H1 (cell line): ENCODE measurements at regions not wholly inside any gene's neighbourhood (a gene's known extent, or its start where the extent isn't known, plus 50 kb on each side); places are given as distances from the start of the nearest gene placed in this dataset.

Experiments used
- CTCF ChIA-PET: fragments of 300-600 bp; sonication (Branson Sonifier 250); formaldehyde crosslinking; loops from one replicate; lab custom pipeline; 2021; ENCODE audit not compliant: partially characterized antibody; lab: Charles Lee
- POLR2A ChIA-PET: fragments of 300-600 bp; sonication (Branson Sonifier 250); formaldehyde crosslinking; loops from one replicate; lab custom pipeline; 2021; ENCODE audit warnings: inconsistent platforms; ENCODE audit not compliant: partially characterized antibody; lab: Charles Lee
- DNase-seq, 2 experiments: peaks; one replicate each; pipeline versions ENCODE4 v3.0.0 to v3.0.0-alpha.2; 2010 to 2022; ENCODE audit warnings: low spot score in 2 of 2, low read depth in 1 of 2, mixed read lengths in 1 of 2
- FAIRE-seq: peaks from 2 replicates; lab custom pipeline; 2011; peaks lifted over from hg19 to GRCh38; lab: Jason Lieb, UNC
- H2AFZ ChIP-seq: 2 replicates; pipeline ENCODE4 v1.8.1; 2012; ENCODE audit warnings: low read length, inconsistent platforms
- H2AK5ac ChIP-seq: 2 replicates; pipeline ENCODE4 v1.6.1; 2013; ENCODE audit warnings: low read depth, low read length
- H2BK120ac ChIP-seq: replicated peaks from 2 replicates; pipeline ENCODE3; 2013; ENCODE audit warnings: low read depth, low read length, inconsistent platforms
- H2BK12ac ChIP-seq: 2 replicates; pipeline ENCODE4 v1.6.1; 2013; ENCODE audit warnings: low read depth, low read length
- H2BK15ac ChIP-seq: 2 replicates; pipeline ENCODE4 v1.6.1; 2013; ENCODE audit warnings: low read length
- H2BK20ac ChIP-seq: 2 replicates; pipeline ENCODE4 v1.6.1; 2013; ENCODE audit warnings: low read length
- H2BK5ac ChIP-seq: 2 replicates; pipeline ENCODE4 v1.6.1; 2013; ENCODE audit warnings: low read depth, low read length
- H3K14ac ChIP-seq: 2 replicates; pipeline ENCODE4 v1.6.1; 2013; ENCODE audit warnings: inconsistent platforms; ENCODE audit not compliant: insufficient read length
- H3K18ac ChIP-seq: 2 replicates; pipeline ENCODE4 v1.6.1; 2013; ENCODE audit warnings: low read length; ENCODE audit errors: extremely low read depth
- H3K23ac ChIP-seq: 2 replicates; pipeline ENCODE4 v1.6.1; 2013; ENCODE audit warnings: inconsistent platforms; ENCODE audit not compliant: insufficient read length
- H3K23me2 ChIP-seq: 2 replicates; pipeline ENCODE4 v1.6.1; 2013; ENCODE audit warnings: low read depth, low read length
- H3K27ac ChIP-seq: 2 replicates; pipeline ENCODE4 v1.6.1; 2011; ENCODE audit warnings: low read depth, low read length, inconsistent platforms
- H3K27me3 ChIP-seq, 4 experiments: replicated peaks in 1 of 4; 1 replicate in 1 of 4; 2 replicates in 3 of 4; pipeline versions ENCODE4 v1.6.1 to v1.8.1; 2011 to 2013; ENCODE audit warnings: low read length in 3 of 4, mild to moderate bottlenecking in 3 of 4, inconsistent platforms in 2 of 4, mixed read lengths in 2 of 4, moderate library complexity in 1 of 4; ENCODE audit not compliant: control insufficient read depth in 3 of 4, insufficient read depth in 3 of 4; ENCODE audit errors: extremely low read depth in 1 of 4
- H3K36me3 ChIP-seq, 4 experiments: 2 replicates each; pipeline versions ENCODE4 v1.6.1 to v1.8.1; 2011 to 2013; ENCODE audit warnings: mild to moderate bottlenecking in 4 of 4, low read length in 3 of 4, moderate library complexity in 2 of 4, control low read depth in 1 of 4, inconsistent platforms in 1 of 4; ENCODE audit not compliant: insufficient read depth in 4 of 4, control insufficient read depth in 2 of 4
- H3K4ac ChIP-seq: replicated peaks from 2 replicates; pipeline ENCODE3; 2013; ENCODE audit warnings: low read length, low read depth, mixed read lengths, inconsistent platforms; ENCODE audit not compliant: insufficient read length
- H3K4me1 ChIP-seq, 4 experiments: replicated peaks in 1 of 4; 1 replicate in 1 of 4; 2 replicates in 3 of 4; pipeline versions ENCODE4 v1.6.1 to v1.8.1; 2011 to 2013; ENCODE audit warnings: low read length in 3 of 4, inconsistent platforms in 2 of 4, mixed read lengths in 1 of 4; ENCODE audit not compliant: insufficient read depth in 4 of 4, control insufficient read depth in 3 of 4
- H3K4me2 ChIP-seq, 2 experiments: 2 replicates each; pipeline versions ENCODE4 v1.6.1 to v1.8.1; 2011 to 2013; ENCODE audit warnings: low read depth in 2 of 2, low read length in 2 of 2, control low read depth in 1 of 2, inconsistent platforms in 1 of 2, mild to moderate bottlenecking in 1 of 2; ENCODE audit not compliant: insufficient read depth in 1 of 2
- H3K4me3 ChIP-seq, 4 experiments: fragments of 200-600, 300-600 bp in 1 of 4; sonication (generic), shearing (Covaris generic), sonication (Bioruptor Twin) in 1 of 4; 2 replicates each; pipeline versions ENCODE4 v1.5.1 to v1.8.1; 2011 to 2016; ENCODE audit warnings: low read length in 4 of 4, low read depth in 3 of 4, control low read depth in 2 of 4, inconsistent platforms in 2 of 4, mild to moderate bottlenecking in 2 of 4, mixed read lengths in 1 of 4, moderate library complexity in 1 of 4; ENCODE audit not compliant: insufficient read depth in 2 of 4; ENCODE audit errors: extremely low read depth in 1 of 4
- H3K56ac ChIP-seq: replicated peaks from 2 replicates; pipeline ENCODE3; 2013; ENCODE audit warnings: low read depth, mild to moderate bottlenecking, mixed read lengths, low read length, inconsistent platforms; ENCODE audit not compliant: insufficient read length
- H3K79me1 ChIP-seq: 2 replicates; pipeline ENCODE4 v1.6.1; 2013; ENCODE audit warnings: low read depth, low read length, control low read depth
- H3K79me2 ChIP-seq, 2 experiments: 2 replicates each; pipeline versions ENCODE4 v1.6.1 to v1.8.1; 2012 to 2013; ENCODE audit warnings: low read length in 2 of 2, mild to moderate bottlenecking in 2 of 2, inconsistent platforms in 1 of 2; ENCODE audit not compliant: insufficient read depth in 2 of 2, control insufficient read depth in 1 of 2
- H3K9ac ChIP-seq, 4 experiments: replicated peaks in 1 of 4; 1 replicate in 1 of 4; 2 replicates in 3 of 4; pipeline versions ENCODE4 v1.6.1 to v1.8.1; 2011 to 2013; ENCODE audit warnings: low read depth in 3 of 4, low read length in 3 of 4, control low read depth in 2 of 4, mild to moderate bottlenecking in 2 of 4, moderate library complexity in 2 of 4, inconsistent platforms in 1 of 4; ENCODE audit errors: extremely low read depth in 1 of 4
- H3K9me3 ChIP-seq, 2 experiments: 2 replicates each; pipeline versions ENCODE4 v1.6.1 to v1.8.1; 2012 to 2013; ENCODE audit warnings: mild to moderate bottlenecking in 2 of 2, moderate library complexity in 2 of 2, control low read depth in 1 of 2, inconsistent platforms in 1 of 2, low read depth in 1 of 2, low read length in 1 of 2, mixed read lengths in 1 of 2; ENCODE audit not compliant: insufficient read depth in 2 of 2
- H4K20me1 ChIP-seq, 2 experiments: replicated peaks in 1 of 2; 2 replicates each; pipeline versions ENCODE3 to v1.8.1; 2011 to 2013; ENCODE audit warnings: inconsistent platforms in 2 of 2, low read length in 2 of 2, mild to moderate bottlenecking in 1 of 2; ENCODE audit not compliant: insufficient read depth in 2 of 2, control insufficient read depth in 1 of 2
- H4K5ac ChIP-seq: 2 replicates; pipeline ENCODE4 v1.6.1; 2013; ENCODE audit warnings: low read length, low read depth, mixed read lengths, inconsistent platforms; ENCODE audit not compliant: insufficient read length
- H4K8ac ChIP-seq: 2 replicates; pipeline ENCODE4 v1.8.0; 2013; ENCODE audit warnings: mild to moderate bottlenecking, moderate library complexity, low read length, inconsistent platforms; ENCODE audit not compliant: insufficient read depth; ENCODE audit errors: extremely low read depth
- H4K91ac ChIP-seq: replicated peaks from 2 replicates; pipeline ENCODE3; 2013; ENCODE audit warnings: low read length, mixed read lengths, inconsistent platforms; ENCODE audit not compliant: insufficient read length
- ATF2 ChIP-seq: IDR thresholded peaks from 2 replicates; pipeline ENCODE4 v1.6.1; 2012; ENCODE audit warnings: low read length, inconsistent platforms
- BRCA1 ChIP-seq: IDR thresholded peaks from 2 replicates; pipeline ENCODE4 v1.6.1; 2012; ENCODE audit warnings: low read depth, low read length, improper control_type of control experiment
- HDAC2 ChIP-seq, 2 experiments: fragments of 300-600 bp in 1 of 2; sonication (generic) in 1 of 2; IDR thresholded peaks; 2 replicates each; pipeline ENCODE4 v1.6.1; 2011 to 2012; ENCODE audit warnings: low read depth in 2 of 2, low read length in 2 of 2, mild to moderate bottlenecking in 2 of 2, moderate library complexity in 2 of 2, borderline replicate concordance in 1 of 2, inconsistent platforms in 1 of 2
- PHF8 ChIP-seq: fragments of 200-600 bp; sonication (generic); conservative IDR thresholded peaks from 2 replicates; pipeline ENCODE4 v1.7.1; 2012; ENCODE audit warnings: low read depth, mild to moderate bottlenecking, inconsistent platforms, low read length, moderate library complexity
- RFX5 ChIP-seq: IDR thresholded peaks from 2 replicates; pipeline ENCODE4 v1.6.1; 2011; ENCODE audit warnings: low read depth, low read length, improper control_type of control experiment, borderline replicate concordance
- TAF1 ChIP-seq: IDR thresholded peaks from 2 replicates; pipeline ENCODE4 v1.6.1; 2011; ENCODE audit warnings: mild to moderate bottlenecking, low read depth, low read length
- TEAD4 ChIP-seq: IDR thresholded peaks from 2 replicates; pipeline ENCODE4 v1.6.1; 2012; ENCODE audit warnings: low read depth, low read length, inconsistent platforms, mixed read lengths
- WGBS, 2 experiments: shearing (Covaris generic) in 1 of 2; methylation state at CpG; one replicate each; pipeline versions ENCODE4 v1.1.6 to v1.1.7; 2013 to 2015; ENCODE audit warnings: low lambda C conversion rate in 2 of 2, mixed read lengths in 2 of 2, inconsistent platforms in 1 of 2, low coverage in 1 of 2, missing lambda C conversion rate in 1 of 2; ENCODE audit not compliant: insufficient replicate concordance in 2 of 2, insufficient coverage in 1 of 2, insufficient read length in 1 of 2; ENCODE audit errors: extremely low coverage in 1 of 2, missing lambda C conversion rate in 1 of 2; 5-methylcytosine and 5-hydroxymethylcytosine counted together
- TF ChIP-seq, protein P1 (sequence below): IDR thresholded peaks from 2 replicates; pipeline ENCODE4 v1.6.1; 2012; ENCODE audit warnings: inconsistent platforms

DNA sequence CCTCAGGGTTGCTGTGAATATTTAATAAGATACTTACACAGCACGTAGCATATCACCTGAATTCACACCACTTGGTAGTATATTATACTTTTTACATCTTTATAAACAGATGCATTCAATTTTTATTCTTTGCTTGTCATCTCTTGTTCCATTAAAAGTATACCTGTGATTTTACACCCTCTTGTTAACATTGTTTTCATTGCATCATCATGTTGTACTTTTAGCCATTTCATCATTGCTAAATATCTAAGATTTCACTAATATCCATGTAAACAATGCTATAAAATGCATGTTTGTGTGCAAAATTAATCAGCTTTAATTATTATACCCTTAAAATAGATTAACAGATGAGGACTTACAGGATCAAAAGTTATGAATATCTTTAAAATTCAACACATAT lies 155.3 kb downstream of the MEX3B start:
- DNase-seq (no peak), FAIRE-seq (no peak)
- H2AK5ac ChIP-seq: no peak overlapping the region
- H4K8ac ChIP-seq: no peak overlapping the region
- H3K4me2 ChIP-seq: no peak overlapping the region
- H3K4me3 ChIP-seq: no peak overlapping the region
- no peak overlapping the region for H3K18ac ChIP-seq
- H3K4me1 ChIP-seq: no peaks in the 10 kb centered on the region
- no peak overlapping the region for H2BK5ac ChIP-seq
- no peaks in the 10 kb centered on the region for H3K9me3 ChIP-seq
- no peak overlapping the region for H3K27ac ChIP-seq
- H3K36me3 ChIP-seq: no peaks in the 10 kb centered on the region
- no peak overlapping the region for H4K91ac ChIP-seq
- H2BK20ac ChIP-seq: no peak overlapping the region
- H2BK15ac ChIP-seq: no peak overlapping the region
- no peak overlapping the region for H3K4ac ChIP-seq
- no peaks in the 10 kb centered on the region for H3K79me2 ChIP-seq
- no peaks in the 10 kb centered on the region for H4K20me1 ChIP-seq
- H4K5ac ChIP-seq: no peak overlapping the region
- ChIA-PET CTCF (interaction anchor here (0.6 kb wide), 1 partner anchor 21 kb away, joined by 3 read pairs; no protein-coding TSS in a partner anchor), POLR2A (no interaction called here)
- no peak overlapping the region for H2BK120ac ChIP-seq
- H3K79me1 ChIP-seq: no peaks in the 10 kb centered on the region
- no peak overlapping the region for H3K23ac ChIP-seq
- 88% methylated on average over 1 of the region's 1 CpG; no CpG with 5 or more reads in 1 of the 2 experiments for WGBS, 2 experiments
- peaks cover 2% of the 10 kb centered on the region; the same call in 1 of the 2 replicates for H3K23me2 ChIP-seq
- H3K14ac ChIP-seq: no peak overlapping the region
- H3K27me3 ChIP-seq: no peaks in the 10 kb centered on the region
- H2AFZ ChIP-seq: no peak overlapping the region
- H3K9ac ChIP-seq: no peak overlapping the region
- no peak overlapping the region for H3K56ac ChIP-seq
- H2BK12ac ChIP-seq: no peak overlapping the region
- TF ChIP-seq ATF2 (no peak), BRCA1 (no peak), TAF1 (no peak), TEAD4 (no peak), PHF8 (no peak), HDAC2 (IDR thresholded peaks at IDR 0.05; ENCODE audit: borderline replicate concordance in 1 of 2, low read depth in 2 of 2, low read length in 2 of 2) (no peak), RFX5 (no peak)
- TF ChIP-seq, protein P1, sequence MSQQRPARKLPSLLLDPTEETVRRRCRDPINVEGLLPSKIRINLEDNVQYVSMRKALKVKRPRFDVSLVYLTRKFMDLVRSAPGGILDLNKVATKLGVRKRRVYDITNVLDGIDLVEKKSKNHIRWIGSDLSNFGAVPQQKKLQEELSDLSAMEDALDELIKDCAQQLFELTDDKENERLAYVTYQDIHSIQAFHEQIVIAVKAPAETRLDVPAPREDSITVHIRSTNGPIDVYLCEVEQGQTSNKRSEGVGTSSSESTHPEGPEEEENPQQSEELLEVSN: no peak
